HCT116 (cell line): ENCODE measurements at regions not wholly inside any gene's neighbourhood (a gene's known extent, or its start where the extent isn't known, plus 50 kb on each side); places are given as distances from the start of the nearest gene placed in this dataset.

Experiments
- CEBPB ChIP-seq: IDR thresholded peaks from 2 replicates; pipeline ENCODE4 v1.6.1; 2012; ENCODE audit warnings: low read depth
- ELF1 ChIP-seq: IDR thresholded peaks from 2 replicates; pipeline ENCODE4 v1.6.1; 2012; ENCODE audit warnings: low read depth, borderline replicate concordance
- EZH2 ChIP-seq: fragments of 200-600 bp; sonication (generic); IDR thresholded peaks from 2 replicates; pipeline ENCODE4 v1.6.1; 2017; ENCODE audit warnings: antibody characterized with exemption, mixed run types
- EZH2phosphoT487 ChIP-seq: fragments of 200-600 bp; IDR thresholded peaks from 2 replicates; pipeline ENCODE4 v1.6.1; 2018; ENCODE audit warnings: antibody characterized with exemption, borderline replicate concordance
- JUND ChIP-seq: IDR thresholded peaks from 2 replicates; pipeline ENCODE4 v1.6.1; 2012
- POLR2A ChIP-seq: IDR thresholded peaks from 2 replicates; pipeline ENCODE4 v1.7.0; 2011; ENCODE audit warnings: borderline replicate concordance; ENCODE audit not compliant: insufficient read depth, insufficient read length; ENCODE audit errors: extremely low read depth
- POLR2AphosphoS5 ChIP-seq: IDR thresholded peaks from 2 replicates; pipeline ENCODE4 v1.6.1; 2011; ENCODE audit warnings: mild to moderate bottlenecking, low read depth, low read length, moderate library complexity
- TCF7L2 ChIP-seq: IDR thresholded peaks from 2 replicates; pipeline ENCODE4 v1.7.0; 2011; ENCODE audit warnings: borderline replicate concordance, inconsistent platforms; ENCODE audit not compliant: insufficient read depth, insufficient read length; ENCODE audit errors: extremely low read depth
- YY1 ChIP-seq: IDR thresholded peaks from 2 replicates; pipeline ENCODE4 v1.6.1; 2011; ENCODE audit warnings: low read length, low read depth, moderate library complexity, mild to moderate bottlenecking; ENCODE audit not compliant: insufficient replicate concordance; ENCODE audit errors: extremely low read depth
- ZFX ChIP-seq: fragments of 450-650 bp; IDR thresholded peaks from 2 replicates; pipeline ENCODE4 v1.6.1; 2017
- TF ChIP-seq, protein P1 (sequence below), 3 experiments: fragments of 200-600 bp in 1 of 3; sonication (generic) in 1 of 3; IDR thresholded peaks in 2 of 3; conservative IDR thresholded peaks in 1 of 3; 2 replicates each; pipeline ENCODE4 v1.5.1; 2012 to 2017; ENCODE audit warnings: low read depth in 2 of 3, low read length in 2 of 3, antibody characterized with exemption in 1 of 3, borderline replicate concordance in 1 of 3, control low read depth in 1 of 3, mild to moderate bottlenecking in 1 of 3, mixed read lengths in 1 of 3, mixed run types in 1 of 3, moderate library complexity in 1 of 3; ENCODE audit not compliant: insufficient read depth in 1 of 3
- TF ChIP-seq, protein P2 (sequence below): IDR thresholded peaks from 2 replicates; pipeline ENCODE4 v1.6.1; 2012

DNA sequence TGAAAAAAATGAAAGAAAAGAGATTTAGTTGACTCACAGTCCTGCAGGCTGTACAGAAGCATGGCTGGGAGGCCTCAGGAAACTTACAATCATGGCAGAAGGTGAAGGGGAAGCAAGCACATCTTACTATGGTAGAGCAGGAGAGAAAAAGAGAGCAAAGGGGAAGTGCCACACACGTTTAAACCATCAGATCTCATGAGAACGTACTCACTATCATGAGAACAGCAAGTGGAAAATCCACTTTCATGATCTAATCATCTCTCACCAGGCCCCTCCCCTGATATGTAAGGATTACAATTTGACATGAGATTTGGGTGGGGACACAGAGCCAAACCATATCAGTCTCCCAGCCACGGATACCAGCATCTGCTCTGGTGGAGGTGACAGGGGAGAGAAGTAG lies 50.8 kb upstream of the CPOX start:
- TF ChIP-seq POLR2A (no peak), CEBPB (no peak), TCF7L2 (no peak), EZH2phosphoT487 (no peak), JUND (no peak), ELF1 (no peak), YY1 (no peak), POLR2AphosphoS5 (no peak), EZH2 (no peak), ZFX (no peak)
- TF ChIP-seq, protein P1, sequence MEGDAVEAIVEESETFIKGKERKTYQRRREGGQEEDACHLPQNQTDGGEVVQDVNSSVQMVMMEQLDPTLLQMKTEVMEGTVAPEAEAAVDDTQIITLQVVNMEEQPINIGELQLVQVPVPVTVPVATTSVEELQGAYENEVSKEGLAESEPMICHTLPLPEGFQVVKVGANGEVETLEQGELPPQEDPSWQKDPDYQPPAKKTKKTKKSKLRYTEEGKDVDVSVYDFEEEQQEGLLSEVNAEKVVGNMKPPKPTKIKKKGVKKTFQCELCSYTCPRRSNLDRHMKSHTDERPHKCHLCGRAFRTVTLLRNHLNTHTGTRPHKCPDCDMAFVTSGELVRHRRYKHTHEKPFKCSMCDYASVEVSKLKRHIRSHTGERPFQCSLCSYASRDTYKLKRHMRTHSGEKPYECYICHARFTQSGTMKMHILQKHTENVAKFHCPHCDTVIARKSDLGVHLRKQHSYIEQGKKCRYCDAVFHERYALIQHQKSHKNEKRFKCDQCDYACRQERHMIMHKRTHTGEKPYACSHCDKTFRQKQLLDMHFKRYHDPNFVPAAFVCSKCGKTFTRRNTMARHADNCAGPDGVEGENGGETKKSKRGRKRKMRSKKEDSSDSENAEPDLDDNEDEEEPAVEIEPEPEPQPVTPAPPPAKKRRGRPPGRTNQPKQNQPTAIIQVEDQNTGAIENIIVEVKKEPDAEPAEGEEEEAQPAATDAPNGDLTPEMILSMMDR (IDR thresholded peaks at IDR 0.05 in 2 of 3, conservative IDR thresholded peaks at IDR 0.05 in 1 of 3; ENCODE audit: borderline replicate concordance in 1 of 3, insufficient read depth in 1 of 3, low read depth in 2 of 3, low read length in 2 of 3), result no peak
- TF ChIP-seq, protein P2, sequence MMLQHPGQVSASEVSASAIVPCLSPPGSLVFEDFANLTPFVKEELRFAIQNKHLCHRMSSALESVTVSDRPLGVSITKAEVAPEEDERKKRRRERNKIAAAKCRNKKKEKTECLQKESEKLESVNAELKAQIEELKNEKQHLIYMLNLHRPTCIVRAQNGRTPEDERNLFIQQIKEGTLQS, result no peak
